NT2/D1 (cell line): ENCODE measurements at regions not wholly inside any gene's neighbourhood (a gene's known extent, or its start where the extent isn't known, plus 50 kb on each side); places are given as distances from the start of the nearest gene placed in this dataset.

Experiments used
- SUZ12 ChIP-seq: IDR thresholded peaks from 2 replicates; pipeline ENCODE4 v1.6.1; 2011; ENCODE audit not compliant: insufficient read length, insufficient read depth; ENCODE audit errors: extremely low read depth
- YY1 ChIP-seq: IDR thresholded peaks from 2 replicates; pipeline ENCODE4 v1.6.1; 2011; ENCODE audit not compliant: insufficient read length, insufficient read depth
- ZNF274 ChIP-seq: IDR thresholded peaks from 2 replicates; pipeline ENCODE4 v1.6.1; 2011; ENCODE audit warnings: mild to moderate bottlenecking, low read depth, low read length

DNA sequence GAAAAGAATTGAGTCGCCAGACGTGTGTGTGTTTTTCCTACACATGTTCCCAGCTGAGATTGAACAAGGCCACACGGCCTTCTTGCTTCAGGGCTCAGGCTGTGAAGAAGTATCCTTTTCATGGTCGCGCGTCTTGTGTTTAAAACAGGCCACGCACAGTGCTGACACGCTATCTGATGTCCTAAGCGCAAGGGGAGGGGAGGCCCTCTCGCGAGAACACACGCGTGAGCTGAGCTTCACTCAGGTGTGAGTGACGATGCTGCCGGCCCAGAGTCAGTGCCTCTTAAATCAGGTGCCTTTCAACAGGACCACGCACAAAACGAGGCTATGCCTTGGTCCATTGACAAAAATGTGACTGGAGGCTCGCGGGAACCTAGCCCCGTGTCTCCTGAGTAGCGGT lies 103.7 kb downstream of the TEX29 start:
- no peak for TF ChIP-seq YY1
- TF ChIP-seq SUZ12: no peak
- no peak for TF ChIP-seq ZNF274
